IPS-18a (cell line): ENCODE measurements at regions not wholly inside any gene's neighbourhood (a gene's known extent, or its start where the extent isn't known, plus 50 kb on each side); places are given as distances from the start of the nearest gene placed in this dataset.

Source experiments
- H3K27ac ChIP-seq: one replicate; pipeline ENCODE4 v1.5.1; 2013; ENCODE audit warnings: low read length
- H3K27me3 ChIP-seq: one replicate; pipeline ENCODE4 v1.6.1; 2013; ENCODE audit warnings: mild to moderate bottlenecking, low read length; ENCODE audit not compliant: control insufficient read depth, insufficient read depth
- H3K36me3 ChIP-seq: one replicate; pipeline ENCODE4 v1.6.1; 2013; ENCODE audit warnings: low read depth, low read length; ENCODE audit not compliant: control insufficient read depth
- H3K4me1 ChIP-seq: one replicate; pipeline ENCODE4 v1.6.1; 2013; ENCODE audit warnings: low read depth, low read length; ENCODE audit not compliant: control insufficient read depth
- H3K4me3 ChIP-seq: one replicate; pipeline ENCODE4 v1.5.1; 2013; ENCODE audit warnings: low read length
- H3K9ac ChIP-seq: one replicate; pipeline ENCODE4 v1.6.1; 2013; ENCODE audit warnings: mild to moderate bottlenecking, low read length, moderate library complexity
- H3K9me3 ChIP-seq: one replicate; pipeline ENCODE4 v1.6.1; 2013; ENCODE audit warnings: low read depth, low read length; ENCODE audit not compliant: control insufficient read depth

GRCh38 chr6:22030730-22031619 is 265.9 kb downstream of the PRL start:
- Histone ChIP-seq H3K36me3 (no peaks in the 10 kb centered on the region), H3K9me3 (no peaks in the 10 kb centered on the region), H3K27me3 (no peaks in the 10 kb centered on the region), H3K9ac (no peak overlapping the region), H3K4me3 (no peak overlapping the region), H3K4me1 (peaks cover 20% of the 10 kb centered on the region), H3K27ac (no peak overlapping the region)

- H3K9ac ChIP-seq = peak overlapping the region; percentile 14
- no peaks in the 10 kb centered on the region for H3K27me3 ChIP-seq
- H3K36me3 ChIP-seq = no peaks in the 10 kb centered on the region
- peak overlapping the region; percentile 22 for H3K4me3 ChIP-seq
- no peaks in the 10 kb centered on the region for H3K9me3 ChIP-seq
- H3K4me1 ChIP-seq = peaks cover 21% of the 10 kb centered on the region
- H3K27ac ChIP-seq = no peak overlapping the region
Observed at GRCh38 chr6:22035690-22036089, 261.1 kb downstream of the PRL start.

GRCh38 chr6:22036275-22036674 is 260.6 kb downstream of the PRL start:
- Histone ChIP-seq H3K9me3 (no peaks in the 10 kb centered on the region), H3K27ac (peak overlapping the region; percentile 44), H3K4me3 (peak overlapping the region; percentile 22), H3K9ac (peak overlapping the region; percentile 14), H3K27me3 (no peaks in the 10 kb centered on the region), H3K36me3 (no peaks in the 10 kb centered on the region), H3K4me1 (peaks cover 21% of the 10 kb centered on the region)

- H3K36me3 ChIP-seq = no peaks in the 10 kb centered on the region
- no peaks in the 10 kb centered on the region for H3K9me3 ChIP-seq
- H3K27ac ChIP-seq = peak overlapping the region; percentile 44
Observed at GRCh38 chr6:22036699-22037098, 260.1 kb downstream of the PRL start.

GRCh38 chr6:22041797-22042480 is 254.9 kb downstream of the PRL start:
- Histone ChIP-seq H3K4me3 (no peak overlapping the region), H3K4me1 (peaks cover 7% of the 10 kb centered on the region), H3K27ac (no peak overlapping the region), H3K27me3 (no peaks in the 10 kb centered on the region), H3K9me3 (no peaks in the 10 kb centered on the region), H3K36me3 (no peaks in the 10 kb centered on the region), H3K9ac (no peak overlapping the region)

More at GRCh38 chr6:22036699-22037098, 260.1 kb downstream of the PRL start:
- H3K4me1 ChIP-seq = peaks cover 21% of the 10 kb centered on the region
- no peak overlapping the region for H3K4me3 ChIP-seq
- H3K27me3 ChIP-seq = no peaks in the 10 kb centered on the region
- H3K9ac ChIP-seq = peak overlapping the region; percentile 14

GRCh38 chr6:22042706-22043105 is 254.1 kb downstream of the PRL start:
- H3K9ac ChIP-seq = no peak overlapping the region
- no peaks in the 10 kb centered on the region for H3K36me3 ChIP-seq
- H3K27me3 ChIP-seq = no peaks in the 10 kb centered on the region
- no peak overlapping the region for H3K4me3 ChIP-seq
- H3K4me1 ChIP-seq = peaks cover 7% of the 10 kb centered on the region
- H3K27ac ChIP-seq = no peak overlapping the region
- H3K9me3 ChIP-seq = no peaks in the 10 kb centered on the region

GRCh38 chr6:22043284-22043962 is 253.4 kb downstream of the PRL start:
- no peaks in the 10 kb centered on the region for H3K36me3 ChIP-seq
- peaks cover 7% of the 10 kb centered on the region for H3K4me1 ChIP-seq
- no peaks in the 10 kb centered on the region for H3K27me3 ChIP-seq
- no peak overlapping the region for H3K27ac ChIP-seq
- no peaks in the 10 kb centered on the region for H3K9me3 ChIP-seq
- no peak overlapping the region for H3K4me3 ChIP-seq
- H3K9ac ChIP-seq = no peak overlapping the region

- H3K27me3 ChIP-seq = no peaks in the 10 kb centered on the region
- no peak overlapping the region for H3K9ac ChIP-seq
- H3K27ac ChIP-seq = no peak overlapping the region
- no peak overlapping the region for H3K4me3 ChIP-seq
- no peaks in the 10 kb centered on the region for H3K36me3 ChIP-seq
- peaks cover 7% of the 10 kb centered on the region for H3K4me1 ChIP-seq
- H3K9me3 ChIP-seq = no peaks in the 10 kb centered on the region
Observed at GRCh38 chr6:22045261-22045912, 251.4 kb downstream of the PRL start.

GRCh38 chr6:22049002-22049401 is 247.8 kb downstream of the PRL start:
- no peak overlapping the region for H3K4me3 ChIP-seq
- no peaks in the 10 kb centered on the region for H3K36me3 ChIP-seq

GRCh38 chr6:22053391-22053997 is 243.3 kb downstream of the PRL start:
- H3K9me3 ChIP-seq = no peaks in the 10 kb centered on the region
- no peaks in the 10 kb centered on the region for H3K27me3 ChIP-seq
- H3K27ac ChIP-seq = no peak overlapping the region
- no peak overlapping the region for H3K4me3 ChIP-seq
- H3K36me3 ChIP-seq = peaks cover 3% of the 10 kb centered on the region
- H3K9ac ChIP-seq = no peak overlapping the region
- H3K4me1 ChIP-seq = no peaks in the 10 kb centered on the region

More at GRCh38 chr6:22049002-22049401, 247.8 kb downstream of the PRL start:
- no peak overlapping the region for H3K27ac ChIP-seq
- no peaks in the 10 kb centered on the region for H3K4me1 ChIP-seq
- H3K9me3 ChIP-seq = no peaks in the 10 kb centered on the region
- no peaks in the 10 kb centered on the region for H3K27me3 ChIP-seq
- H3K9ac ChIP-seq = no peak overlapping the region

- Histone ChIP-seq H3K36me3 (peaks cover 3% of the 10 kb centered on the region), H3K9me3 (no peaks in the 10 kb centered on the region), H3K27me3 (no peaks in the 10 kb centered on the region), H3K27ac (no peak overlapping the region), H3K4me1 (no peaks in the 10 kb centered on the region), H3K9ac (no peak overlapping the region), H3K4me3 (no peak overlapping the region)
Observed at GRCh38 chr6:22056398-22056797, 240.4 kb downstream of the PRL start.
